ENCODE measurements at regions not wholly inside any gene's neighbourhood (a gene's known extent, or its start where the extent isn't known, plus 50 kb on each side); places are given as distances from the start of the nearest gene placed in this dataset.

GRCh38 chr14:56723418-56723817 lies 86.9 kb downstream of the OTX2 start:
- TF ChIP-seq CTCF (tag by site-specific recombination; IDR thresholded peaks at IDR 0.05) = no peak
- TF ChIP-seq, protein P1, sequence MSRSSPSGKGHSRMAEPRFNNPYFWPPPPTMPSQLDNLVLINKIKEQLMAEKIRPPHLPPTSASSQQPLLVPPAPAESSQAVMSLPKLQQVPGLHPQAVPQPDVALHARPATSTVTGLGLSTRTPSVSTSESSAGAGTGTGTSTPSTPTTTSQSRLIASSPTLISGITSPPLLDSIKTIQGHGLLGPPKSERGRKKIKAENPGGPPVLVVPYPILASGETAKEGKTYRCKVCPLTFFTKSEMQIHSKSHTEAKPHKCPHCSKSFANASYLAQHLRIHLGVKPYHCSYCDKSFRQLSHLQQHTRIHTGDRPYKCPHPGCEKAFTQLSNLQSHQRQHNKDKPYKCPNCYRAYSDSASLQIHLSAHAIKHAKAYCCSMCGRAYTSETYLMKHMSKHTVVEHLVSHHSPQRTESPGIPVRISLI (tag by site-specific recombination; IDR thresholded peaks at IDR 0.05) = no peak
- no peak for TF ChIP-seq REPIN1 (tag by site-specific recombination; IDR thresholded peaks at IDR 0.05; ENCODE audit: low read depth)
- no peak for TF ChIP-seq ZBTB49 (tag by site-specific recombination; IDR thresholded peaks at IDR 0.05; ENCODE audit: low read depth)
- no peak for TF ChIP-seq RBAK (tag by site-specific recombination; IDR thresholded peaks at IDR 0.05)
- TF ChIP-seq, protein P2, sequence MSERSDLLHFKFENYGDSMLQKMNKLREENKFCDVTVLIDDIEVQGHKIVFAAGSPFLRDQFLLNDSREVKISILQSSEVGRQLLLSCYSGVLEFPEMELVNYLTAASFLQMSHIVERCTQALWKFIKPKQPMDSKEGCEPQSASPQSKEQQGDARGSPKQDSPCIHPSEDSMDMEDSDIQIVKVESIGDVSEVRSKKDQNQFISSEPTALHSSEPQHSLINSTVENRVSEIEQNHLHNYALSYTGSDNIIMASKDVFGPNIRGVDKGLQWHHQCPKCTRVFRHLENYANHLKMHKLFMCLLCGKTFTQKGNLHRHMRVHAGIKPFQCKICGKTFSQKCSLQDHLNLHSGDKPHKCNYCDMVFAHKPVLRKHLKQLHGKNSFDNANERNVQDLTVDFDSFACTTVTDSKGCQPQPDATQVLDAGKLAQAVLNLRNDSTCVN (tag by site-specific recombination; optimal IDR thresholded peaks at IDR 0.05) = no peak
- no peak for TF ChIP-seq ZNF549 (tag by site-specific recombination; IDR thresholded peaks at IDR 0.05)
- TF ChIP-seq OSR2 (tag by site-specific recombination; IDR thresholded peaks at IDR 0.05) = no peak
- no peak for TF ChIP-seq BCL11B (tag by site-specific recombination; IDR thresholded peaks at IDR 0.05; ENCODE audit: low read depth)
- TF ChIP-seq ZBTB17 (tag by site-specific recombination; IDR thresholded peaks at IDR 0.05) = no peak
- no peak for TF ChIP-seq ZNF174 (tag by site-specific recombination; IDR thresholded peaks at IDR 0.05)
- TF ChIP-seq ZNF792 (tag by site-specific recombination; IDR thresholded peaks at IDR 0.05) = no peak
- no peak for TF ChIP-seq KLF1 (tag by site-specific recombination; IDR thresholded peaks at IDR 0.05)
- no peak for TF ChIP-seq ZBTB7A (tag by site-specific recombination; IDR thresholded peaks at IDR 0.05; ENCODE audit: low read depth)

Data from HEK293 (cell line).